T1000 (cell line): ENCODE measurements at regions not wholly inside any gene's neighbourhood (a gene's known extent, or its start where the extent isn't known, plus 50 kb on each side); places are given as distances from the start of the nearest gene placed in this dataset.
"Not testable (repeated sequence)": the region's sequence is repeated elsewhere in the genome, so short reads cannot be mapped to it uniquely, and the experiment has no call there.

Experiments used
- DNase-seq: peaks from one replicate; lab custom pipeline; 2025; ENCODE audit warnings: mixed read lengths; lab: John Stamatoyannopoulos, UW

GRCh38 chrX:131827935-131828334 is 195.2 kb upstream of the STK26 start:
- no peak for DNase-seq

DNA sequence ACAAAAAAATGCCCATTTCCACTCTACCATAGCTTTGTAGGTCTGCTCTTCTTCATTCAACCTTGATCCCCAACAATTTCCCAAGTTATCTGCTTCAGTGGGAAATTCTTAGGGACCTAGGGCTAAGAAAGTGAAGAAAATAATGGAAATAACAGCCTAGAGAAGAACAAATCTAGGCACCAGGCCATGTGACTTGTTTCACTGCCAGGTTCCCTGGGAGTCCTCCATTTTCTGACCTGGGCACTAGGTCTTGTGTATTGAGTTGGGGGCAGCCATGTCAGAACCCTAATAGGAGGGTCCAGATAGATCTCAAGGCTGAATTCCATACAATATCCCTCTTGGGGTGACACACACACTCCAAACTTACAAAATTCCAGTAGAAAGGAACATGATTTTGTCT is 194.6 kb upstream of the STK26 start:
- DNase-seq = no peak

DNA sequence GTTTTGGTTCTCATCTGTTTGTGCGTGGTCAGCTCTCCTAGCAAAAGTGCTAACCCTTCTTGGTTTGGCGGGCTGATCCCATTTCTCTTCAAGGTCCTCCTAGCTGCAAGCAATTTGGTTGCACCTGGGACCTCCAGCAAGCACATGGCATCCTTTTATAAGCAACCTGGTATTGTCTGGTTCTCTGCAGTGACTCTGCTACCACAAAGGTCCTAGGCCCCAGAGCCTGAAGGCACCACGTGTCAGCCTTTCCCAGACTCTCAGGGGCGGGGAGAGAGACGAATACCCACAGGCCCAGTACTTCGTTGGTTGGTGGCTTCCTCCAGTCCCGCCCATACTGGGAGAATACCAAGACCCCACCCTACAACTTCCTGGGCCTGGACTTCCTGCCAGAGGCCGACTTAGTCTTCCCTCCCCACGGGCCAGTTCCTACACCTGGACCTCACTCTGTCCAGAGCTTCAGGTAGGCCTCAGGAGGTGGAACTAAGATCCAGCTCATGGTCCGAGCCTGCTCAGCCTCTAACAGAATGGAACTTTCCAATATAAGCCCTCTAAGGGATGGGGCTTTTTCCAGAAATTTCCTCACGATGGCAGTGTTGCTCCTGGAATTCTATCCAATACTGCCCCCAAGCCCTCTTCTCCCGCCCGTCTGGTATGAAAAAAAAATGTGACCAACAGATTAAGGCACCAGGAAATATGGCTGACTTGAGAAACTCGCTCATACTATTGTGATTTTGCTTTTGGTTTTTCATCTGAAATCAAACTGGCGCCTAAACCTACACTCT is 192.5 kb upstream of the STK26 start:
- no peak for DNase-seq

DNA sequence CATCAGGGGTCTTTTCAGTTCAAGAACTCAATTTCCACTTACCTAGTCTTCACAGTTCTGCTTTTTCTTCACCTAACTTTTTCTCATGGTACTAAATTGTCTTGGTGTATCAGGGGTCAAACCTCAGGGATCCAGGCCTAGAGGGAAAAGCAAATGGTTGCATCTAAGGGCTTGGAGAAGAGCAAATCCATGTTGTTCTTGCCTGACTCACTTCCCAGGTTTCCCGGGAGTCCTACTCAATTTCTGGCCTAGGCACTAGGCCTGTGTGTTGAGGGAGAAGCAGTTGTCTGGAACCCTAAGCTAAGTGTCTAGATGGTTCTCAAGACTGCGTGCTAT is 191.9 kb upstream of the STK26 start:
- DNase-seq = no peak

GRCh38 chrX:131836161-131836560 is 186.9 kb upstream of the STK26 start:
- DNase-seq = no peak

DNA sequence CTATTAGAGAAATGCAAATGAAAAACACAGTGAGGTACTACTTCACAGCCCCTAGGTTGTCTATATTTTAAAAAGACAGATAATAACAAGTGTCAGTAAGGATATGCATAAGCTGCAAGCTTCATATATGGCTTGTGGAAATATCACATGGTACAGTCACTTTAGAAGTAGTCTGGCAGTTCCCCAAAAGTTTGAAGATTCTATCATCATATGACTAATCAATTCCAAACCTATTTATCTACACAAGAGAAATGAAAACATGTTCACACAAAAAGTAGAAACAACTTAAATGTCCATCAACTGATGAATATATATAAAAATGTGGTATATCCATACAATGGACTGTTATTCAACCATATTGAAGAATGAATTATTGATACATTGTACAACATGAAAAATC is 185.8 kb upstream of the STK26 start:
- DNase-seq = no peak

- no peak for DNase-seq
Measured at GRCh38 chrX:131840799-131841495, 182.2 kb upstream of the STK26 start.

DNA sequence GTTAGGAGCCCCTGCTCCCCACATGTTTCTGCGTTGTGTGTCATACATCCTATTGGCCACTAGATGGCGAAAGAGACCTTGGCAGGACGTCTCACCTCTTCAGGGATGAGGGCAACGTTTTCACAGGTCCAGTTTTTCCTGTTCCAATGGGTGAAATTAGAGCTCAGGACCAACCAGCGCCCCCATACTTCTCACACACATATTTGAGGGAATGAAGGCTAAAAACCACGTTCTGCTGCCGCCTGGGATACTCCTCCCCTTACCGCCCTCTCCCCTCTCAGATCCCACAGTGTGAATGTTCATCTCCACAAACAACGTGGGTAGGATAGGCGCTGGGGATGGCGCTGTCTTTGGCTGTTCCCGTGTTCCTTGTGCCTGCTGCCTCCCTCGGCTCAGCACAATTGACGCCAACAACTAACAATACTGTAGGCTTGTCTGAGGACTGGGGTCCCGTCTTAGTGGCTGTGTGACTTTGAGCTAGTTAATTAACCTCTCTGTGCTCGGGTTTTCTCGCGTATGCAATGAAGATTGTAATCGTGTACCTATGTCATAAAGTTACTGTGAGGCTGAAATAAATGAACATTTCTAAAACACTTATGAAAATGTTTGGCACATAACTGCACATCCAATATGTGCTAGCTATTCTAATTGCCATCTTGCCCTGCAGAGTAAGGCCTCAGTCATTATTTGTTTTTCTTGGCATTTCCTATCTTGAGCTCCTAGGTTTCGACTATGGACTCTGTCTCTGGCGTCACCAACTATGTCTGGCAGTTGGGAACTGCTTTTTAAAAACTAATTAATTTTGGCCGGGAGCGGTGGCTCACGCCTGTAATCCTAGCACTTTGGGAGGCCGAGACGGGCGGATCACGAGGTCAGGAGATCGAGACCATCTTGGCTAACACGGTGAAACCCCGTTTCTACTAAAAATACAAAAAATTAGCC is 181.3 kb upstream of the STK26 start:
- DNase-seq = no peak

DNA sequence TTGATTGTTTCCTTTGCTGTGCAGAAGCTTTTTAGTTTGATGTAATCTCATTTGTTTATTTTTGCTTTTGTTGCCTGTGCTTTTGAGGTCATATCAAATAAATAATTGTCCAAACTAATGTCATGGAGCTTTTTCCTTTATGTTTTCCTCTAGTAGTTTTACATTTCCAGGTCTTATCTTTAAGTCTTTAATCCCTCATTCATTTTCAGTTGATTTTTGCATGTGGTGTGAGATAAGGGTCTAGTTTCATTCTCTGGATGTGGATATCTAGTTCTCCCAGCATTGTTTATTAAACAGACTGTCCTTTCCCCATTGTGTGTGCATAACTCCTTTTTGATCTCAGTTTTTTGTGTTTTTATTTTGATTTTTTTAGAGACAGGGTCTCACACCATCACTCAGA is 179.1 kb upstream of the STK26 start:
- DNase-seq = no peak

DNA sequence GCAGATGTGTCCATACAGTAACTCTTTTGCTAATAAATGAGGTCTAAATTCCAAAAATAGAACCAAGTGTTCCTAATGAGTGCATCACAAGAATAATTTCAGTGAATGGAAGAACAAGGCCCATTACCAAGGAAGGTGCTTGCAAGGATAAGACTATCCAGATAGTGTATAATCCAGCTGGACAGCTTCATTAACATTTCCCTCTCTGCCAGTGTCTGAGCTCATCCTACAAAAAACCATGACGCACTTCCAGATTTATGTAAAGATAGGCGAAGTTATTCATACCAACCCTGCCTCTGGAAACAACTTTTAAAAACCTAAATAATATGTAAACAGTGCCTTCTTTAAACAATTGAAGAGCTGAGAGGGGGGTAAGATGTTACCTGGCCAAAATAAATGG is 177.9 kb upstream of the STK26 start:
- DNase-seq = no peak

- no peak for DNase-seq
Measured at GRCh38 chrX:131845771-131846170, 177.3 kb upstream of the STK26 start.

GRCh38 chrX:131850964-131851363 is 172.1 kb upstream of the STK26 start:
- not testable (repeated sequence) for DNase-seq

DNA sequence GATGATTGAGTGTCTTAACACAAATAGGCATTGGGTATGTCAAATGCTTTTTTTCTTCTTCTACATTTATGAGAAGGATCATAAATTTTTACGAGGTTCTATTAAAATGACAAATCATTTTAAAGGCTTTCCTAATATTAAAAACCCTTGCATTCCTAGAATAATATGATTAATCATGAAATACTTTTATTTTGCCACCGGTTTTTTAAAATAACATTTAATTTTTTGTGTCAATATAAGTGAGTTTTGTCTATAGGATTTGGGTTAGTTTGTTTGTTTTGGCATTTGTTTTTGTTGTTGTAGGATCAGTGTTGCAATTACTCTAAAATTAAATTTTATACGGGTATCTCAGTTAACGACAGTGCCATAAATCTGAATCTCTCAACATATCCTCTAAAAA is 169.7 kb upstream of the STK26 start:
- DNase-seq = no peak

DNA sequence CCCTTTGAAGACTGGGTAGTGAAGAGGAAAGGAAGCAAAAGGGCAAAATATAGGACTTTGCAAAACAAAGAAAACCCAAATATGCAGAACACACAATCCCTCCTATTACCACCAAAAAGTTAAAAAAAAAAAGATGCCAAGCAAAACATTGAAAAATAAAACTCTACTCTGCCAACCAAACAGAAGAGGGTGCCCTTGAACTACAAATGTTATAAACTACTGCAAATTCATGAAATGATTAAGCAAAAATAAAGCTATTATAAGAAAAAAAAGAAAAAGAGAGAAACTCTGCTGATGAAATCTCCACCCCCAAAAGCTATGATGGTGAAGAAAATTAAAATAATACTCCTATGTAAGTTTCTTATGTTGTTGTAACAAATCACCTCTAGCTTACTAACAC is 168.5 kb upstream of the STK26 start:
- no peak for DNase-seq

DNA sequence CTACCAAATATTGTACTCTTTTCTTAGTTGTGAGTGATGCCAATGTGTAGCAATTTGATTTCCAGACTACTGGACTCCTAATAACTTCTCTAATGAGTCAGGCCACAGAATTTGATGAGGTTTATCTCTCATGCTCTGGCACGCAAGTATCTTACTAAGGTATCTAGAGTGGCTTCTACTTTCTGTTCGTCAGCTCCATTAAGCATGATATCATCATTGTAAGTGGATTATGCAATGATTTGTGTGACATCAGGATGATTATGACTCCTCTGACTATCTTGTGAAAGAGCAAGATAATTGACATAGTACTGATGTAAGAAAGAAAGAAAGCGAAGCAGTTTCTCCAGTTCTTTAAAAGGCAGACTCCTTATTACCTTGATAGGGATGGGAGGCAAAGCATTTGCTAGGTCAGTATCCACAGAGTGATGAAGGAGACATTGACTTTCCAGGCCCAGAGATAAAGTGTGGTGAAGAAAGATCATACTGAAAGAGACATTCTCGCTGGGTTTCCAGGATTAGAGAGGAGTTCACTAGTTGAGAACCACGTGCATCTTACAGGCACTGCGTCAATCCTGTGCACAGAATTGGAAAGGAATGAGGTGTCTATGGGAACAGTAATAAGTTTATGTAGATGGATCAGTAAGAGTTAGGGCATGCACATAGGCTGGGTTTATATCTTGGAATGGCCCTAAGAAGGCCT is 161.9 kb upstream of the STK26 start:
- DNase-seq = no peak

DNA sequence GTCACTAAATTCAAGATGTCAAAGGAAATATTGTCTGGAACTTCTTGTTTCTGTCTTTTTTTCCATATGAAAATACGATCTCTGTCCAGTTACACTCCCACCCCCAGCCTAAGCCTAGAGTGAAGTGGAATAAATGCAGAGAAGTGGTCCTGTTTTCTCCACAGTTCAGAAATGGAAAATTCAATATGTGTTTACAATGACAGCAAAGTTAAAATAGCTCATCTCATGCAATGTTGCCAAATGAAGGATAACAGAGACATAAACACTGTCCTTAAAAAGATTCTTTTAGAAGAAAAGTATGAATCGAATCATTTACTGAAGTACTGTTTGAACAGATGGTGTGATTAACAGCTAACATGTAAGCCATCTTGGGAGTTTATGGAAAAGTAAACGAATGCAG is 160.8 kb upstream of the STK26 start:
- no peak for DNase-seq

DNA sequence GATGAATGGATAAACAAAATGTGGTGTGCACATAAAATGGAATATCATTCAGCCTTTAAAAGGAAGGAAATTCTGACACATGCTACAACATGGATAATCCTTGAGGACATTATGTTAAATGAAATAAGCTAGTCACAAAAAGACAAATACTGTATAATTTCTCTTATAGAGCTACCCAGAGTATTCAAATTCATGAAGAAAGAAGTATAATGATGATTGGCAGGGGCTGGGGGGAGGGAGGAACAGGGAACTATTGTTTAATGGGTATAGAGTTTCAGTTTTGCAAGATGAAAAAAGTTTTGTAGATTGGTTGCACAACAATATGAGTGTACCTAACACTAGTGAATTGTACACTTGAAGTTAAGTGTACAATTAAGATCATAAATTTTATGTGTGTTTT is 153.9 kb upstream of the STK26 start:
- DNase-seq = no peak

GRCh38 chrX:131874300-131874699 is 148.8 kb upstream of the STK26 start:
- DNase-seq = no peak

GRCh38 chrX:131875827-131876226 is 147.3 kb upstream of the STK26 start:
- not testable (repeated sequence) for DNase-seq

DNA sequence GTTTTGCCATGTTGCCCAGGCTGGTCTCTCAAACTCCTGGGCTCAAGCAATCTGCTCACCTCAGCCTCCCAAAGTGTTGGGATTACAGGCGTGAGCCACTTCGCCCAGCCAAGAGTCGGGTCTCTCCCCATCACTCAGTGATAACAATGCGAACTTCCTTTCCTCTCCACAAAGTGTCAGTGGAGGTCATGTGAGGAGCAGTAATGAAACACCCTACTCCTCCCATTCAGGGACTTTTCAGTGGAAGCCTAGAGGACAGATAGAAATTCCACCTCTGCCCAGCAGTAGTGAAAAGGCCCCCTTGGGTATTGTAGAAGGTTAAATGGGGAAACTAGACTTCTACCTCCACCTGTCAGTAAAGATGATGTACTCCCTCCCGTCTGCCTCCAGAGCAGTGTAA is 141.9 kb upstream of the STK26 start:
- no peak for DNase-seq

GRCh38 chrX:131885042-131885441 is 138.1 kb upstream of the STK26 start:
- not testable (repeated sequence) for DNase-seq

- not testable (repeated sequence) for DNase-seq
Measured at GRCh38 chrX:131893857-131894256, 129.2 kb upstream of the STK26 start.
